ENCODE measurements at regions not wholly inside any gene's neighbourhood (a gene's known extent, or its start where the extent isn't known, plus 50 kb on each side); places are given as distances from the start of the nearest gene placed in this dataset.

- DNase-seq = no peak
These were observed 193.5 kb upstream of the ID4 start for GRCh38 chr6:19643713-19644112.

- DNase-seq = no peak
These were observed 181.4 kb upstream of the ID4 start for GRCh38 chr6:19655744-19656143.

GRCh38 chr6:19660123-19660910, 176.9 kb upstream of the ID4 start:
- DNase-seq = no peak

- DNase-seq = no peak
These were observed 174.3 kb upstream of the ID4 start for GRCh38 chr6:19662911-19663310.

GRCh38 chr6:19663479-19663878, 173.7 kb upstream of the ID4 start:
- no peak for DNase-seq

- no peak for DNase-seq
These were observed 173.1 kb upstream of the ID4 start for GRCh38 chr6:19664050-19664449.

GRCh38 chr6:19664878-19665612, 172.1 kb upstream of the ID4 start:
- DNase-seq = no peak

- no peak for DNase-seq
These were observed 171.6 kb upstream of the ID4 start for GRCh38 chr6:19665613-19665909.

- no peak for DNase-seq
These were observed 168.5 kb upstream of the ID4 start for GRCh38 chr6:19668710-19669109.

- no peak for DNase-seq
These were observed 168.0 kb upstream of the ID4 start for GRCh38 chr6:19669206-19669605.

- DNase-seq = no peak
These were observed 154.3 kb upstream of the ID4 start for GRCh38 chr6:19682859-19683258.

GRCh38 chr6:19690325-19691075, 146.7 kb upstream of the ID4 start:
- DNase-seq = no peak

- no peak for DNase-seq
These were observed 145.6 kb upstream of the ID4 start for GRCh38 chr6:19691465-19692167.

- DNase-seq = no peak
These were observed 144.5 kb upstream of the ID4 start for GRCh38 chr6:19692506-19693298.

- DNase-seq = no peak
These were observed 142.5 kb upstream of the ID4 start for GRCh38 chr6:19694697-19695096.

GRCh38 chr6:19697744-19698290, 139.4 kb upstream of the ID4 start:
- DNase-seq = no peak

- no peak for DNase-seq
These were observed 137.2 kb upstream of the ID4 start for GRCh38 chr6:19699932-19700331.

- no peak for DNase-seq
These were observed 131.6 kb upstream of the ID4 start for GRCh38 chr6:19705606-19706005.

- DNase-seq = no peak
These were observed 125.0 kb upstream of the ID4 start for GRCh38 chr6:19712012-19712688.

- no peak for DNase-seq
These were observed 124.2 kb upstream of the ID4 start for GRCh38 chr6:19712998-19713397.

- DNase-seq = no peak
These were observed 123.8 kb upstream of the ID4 start for GRCh38 chr6:19713411-19713810.

- DNase-seq = no peak
These were observed 123.2 kb upstream of the ID4 start for GRCh38 chr6:19713984-19714383.
